ENCODE measurements at regions not wholly inside any gene's neighbourhood (a gene's known extent, or its start where the extent isn't known, plus 50 kb on each side); places are given as distances from the start of the nearest gene placed in this dataset.

- TF ChIP-seq L3MBTL2 (conservative IDR thresholded peaks at IDR 0.05) (no peak), SP1 (IDR thresholded peaks at IDR 0.05) (no peak), FOXM1 (IDR thresholded peaks at IDR 0.05; ENCODE audit: borderline replicate concordance) (no peak), SUZ12 (IDR thresholded peaks at IDR 0.05) (no peak)
Measured at GRCh38 chr1:163877016-163877415, 555.3 kb downstream of the NUF2 start.
